Transverse colon (tissue), 4 donors: ENCODE measurements at regions not wholly inside any gene's neighbourhood (a gene's known extent, or its start where the extent isn't known, plus 50 kb on each side); places are given as distances from the start of the nearest gene placed in this dataset.

ENCODE experiments used
- DNase-seq: peaks from one replicate; pipeline ENCODE4 v3.0.0-alpha.2; 2019
- H3K27ac ChIP-seq, 4 donors: fragments of 200-600 bp; sonication (generic); 2 replicates each; pipeline ENCODE4 v1.5.1; 2016 to 2018; ENCODE audit warnings: inconsistent platforms in 4 of 4
- H3K27me3 ChIP-seq: fragments of 200-600 bp; sonication (generic); 2 replicates; pipeline ENCODE4 v1.5.1; 2017; ENCODE audit warnings: inconsistent platforms
- H3K36me3 ChIP-seq, 4 donors: fragments of 200-600 bp; sonication (generic); 2 replicates each; pipeline ENCODE4 v1.5.1; 2017 to 2019; ENCODE audit warnings: inconsistent platforms in 4 of 4
- H3K4me1 ChIP-seq, 4 donors: fragments of 200-600 bp; sonication (generic); 2 replicates each; pipeline ENCODE4 v1.5.1; 2017 to 2020; ENCODE audit warnings: inconsistent platforms in 4 of 4
- H3K4me3 ChIP-seq, 4 donors: fragments of 200-600 bp; sonication (generic); 1 replicate in 1 of 4; 2 replicates in 3 of 4; pipeline versions ENCODE4 v1.5.1 to v1.6.1; 2017 to 2019; ENCODE audit warnings: inconsistent platforms in 4 of 4
- H3K9me3 ChIP-seq, 2 donors: fragments of 200-600 bp; sonication (generic); 2 replicates each; pipeline ENCODE4 v1.5.1; 2017 to 2019; ENCODE audit warnings: inconsistent platforms in 2 of 2
- EP300 ChIP-seq: sonication (generic); formaldehyde crosslinking; IDR thresholded peaks from one replicate; pipeline ENCODE4 v1.6.1; 2017; ENCODE audit warnings: antibody characterized with exemption, low read depth
- POLR2A ChIP-seq: fragments of 450-650 bp; IDR thresholded peaks from one replicate; pipeline ENCODE4 v1.6.1; 2016; ENCODE audit warnings: antibody characterized with exemption, mild to moderate bottlenecking, moderate library complexity
- POLR2AphosphoS5 ChIP-seq, 3 donors: sonication (generic); formaldehyde crosslinking; IDR thresholded peaks; one replicate each; pipeline ENCODE4 v1.6.1; 2016; ENCODE audit warnings: antibody characterized with exemption in 3 of 3
- whole genome bisulfite sequencing, 2 donors: methylation state at CpG; one replicate each; pipeline ENCODE4 v1.1.5; 2018; ENCODE audit warnings: low coverage in 1 of 2; 5-methylcytosine and 5-hydroxymethylcytosine counted together
- in situ Hi-C, 4 donors: fragments of 200-750 bp; cut with MboI; loops; one replicate each; pipeline versions ENCODE4 v1.15.0 to v1.15.1; 2017; ENCODE audit warnings: low sequenced_read_pairs in 3 of 4, low pct_ligation_motif_present in 1 of 4, low pct_unique_long_range_greater_than_20kb in 1 of 4
- intact Hi-C: fragments of 100-400 bp; cut with DNase I; formaldehyde crosslinking; loops from one replicate; pipeline ENCODE4 v1.15.1; 2023; ENCODE audit warnings: low total_unique reads
- TF ChIP-seq, protein P1 (sequence below), 5 experiments: fragments of 200-600 bp in 3 of 5; fragments of 450-650 bp in 2 of 5; sonication (generic) in 3 of 5; IDR thresholded peaks; 1 replicate in 2 of 5; 2 replicates in 3 of 5; pipeline ENCODE4 v1.5.1; 2016 to 2017; ENCODE audit warnings: antibody characterized with exemption in 5 of 5, inconsistent platforms in 3 of 5, mild to moderate bottlenecking in 2 of 5, moderate library complexity in 1 of 5

DNA sequence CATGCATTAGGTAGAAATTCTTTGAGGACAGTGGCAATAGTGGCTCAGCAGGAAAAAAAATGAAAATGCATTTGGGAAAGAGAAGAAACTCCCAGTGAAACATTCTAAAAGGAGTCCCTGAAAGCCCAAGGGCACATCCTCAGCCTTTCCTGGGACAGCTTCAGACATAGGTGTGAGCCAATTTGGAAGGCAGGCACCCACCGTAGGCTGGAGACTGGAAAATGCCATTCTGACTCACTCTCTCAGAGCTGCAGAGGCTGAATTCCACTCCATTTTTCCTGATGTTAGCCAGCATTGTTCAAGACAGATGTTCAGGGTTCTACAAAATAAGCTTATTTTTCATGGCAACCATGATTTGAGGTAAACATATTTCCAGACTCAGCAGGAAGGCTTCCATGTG lies 379.0 kb upstream of the FZD8 start:
- no peak overlapping the region for H3K27ac ChIP-seq
- no peaks in the 10 kb centered on the region for H3K4me1 ChIP-seq
- H3K36me3 ChIP-seq: no peaks in the 10 kb centered on the region
- H3K4me3 ChIP-seq: no peak overlapping the region
- intact Hi-C loops (no loop called here), in situ Hi-C loops (no loop called here)
- 0% methylated on average over 1 of the region's 1 CpG; no CpG with 5 or more reads in 1 of the 2 donors for WGBS, 2 donors
- H3K27me3 ChIP-seq: no peaks in the 10 kb centered on the region
- no peaks in the 10 kb centered on the region for H3K9me3 ChIP-seq
- TF ChIP-seq, protein P1, sequence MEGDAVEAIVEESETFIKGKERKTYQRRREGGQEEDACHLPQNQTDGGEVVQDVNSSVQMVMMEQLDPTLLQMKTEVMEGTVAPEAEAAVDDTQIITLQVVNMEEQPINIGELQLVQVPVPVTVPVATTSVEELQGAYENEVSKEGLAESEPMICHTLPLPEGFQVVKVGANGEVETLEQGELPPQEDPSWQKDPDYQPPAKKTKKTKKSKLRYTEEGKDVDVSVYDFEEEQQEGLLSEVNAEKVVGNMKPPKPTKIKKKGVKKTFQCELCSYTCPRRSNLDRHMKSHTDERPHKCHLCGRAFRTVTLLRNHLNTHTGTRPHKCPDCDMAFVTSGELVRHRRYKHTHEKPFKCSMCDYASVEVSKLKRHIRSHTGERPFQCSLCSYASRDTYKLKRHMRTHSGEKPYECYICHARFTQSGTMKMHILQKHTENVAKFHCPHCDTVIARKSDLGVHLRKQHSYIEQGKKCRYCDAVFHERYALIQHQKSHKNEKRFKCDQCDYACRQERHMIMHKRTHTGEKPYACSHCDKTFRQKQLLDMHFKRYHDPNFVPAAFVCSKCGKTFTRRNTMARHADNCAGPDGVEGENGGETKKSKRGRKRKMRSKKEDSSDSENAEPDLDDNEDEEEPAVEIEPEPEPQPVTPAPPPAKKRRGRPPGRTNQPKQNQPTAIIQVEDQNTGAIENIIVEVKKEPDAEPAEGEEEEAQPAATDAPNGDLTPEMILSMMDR (IDR thresholded peaks at IDR 0.05): no peak
- no peak for TF ChIP-seq EP300
- no peak for TF ChIP-seq POLR2A
- no peak for TF ChIP-seq POLR2AphosphoS5 (IDR thresholded peaks at IDR 0.05)
- DNase-seq: no peak

DNA sequence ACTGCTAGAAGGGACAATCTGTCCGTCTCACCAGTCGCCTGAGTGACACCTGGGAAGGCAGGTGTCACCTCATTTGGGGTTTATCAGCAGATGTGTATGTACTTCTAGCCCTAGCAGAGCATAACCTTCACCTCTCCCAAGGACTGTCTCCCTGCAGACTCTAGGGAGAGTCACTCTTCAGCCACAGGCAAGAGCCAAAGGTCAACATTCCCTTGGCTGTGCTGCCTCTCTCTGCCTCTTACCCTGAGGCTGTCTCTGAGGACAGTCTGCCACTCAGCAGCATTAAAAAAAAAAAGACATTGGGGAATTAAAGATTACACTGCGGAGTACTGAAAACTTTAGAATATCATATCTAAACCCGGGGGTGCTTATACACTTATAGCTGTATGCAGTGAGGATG lies 377.7 kb upstream of the FZD8 start:
- Histone ChIP-seq H3K4me1 (no peaks in the 10 kb centered on the region), H3K27me3 (no peaks in the 10 kb centered on the region), H3K36me3 (no peaks in the 10 kb centered on the region), H3K4me3 (no peak overlapping the region), H3K9me3 (no peaks in the 10 kb centered on the region), H3K27ac (no peak overlapping the region)
- WGBS, 2 donors: 85 to 95% methylated on average over 2 to 4 of the region's 4 CpGs
- in situ Hi-C loops: no loop called here
- intact Hi-C loops: no loop called here
- TF ChIP-seq, protein P1 (IDR thresholded peaks at IDR 0.05): no peak
- TF ChIP-seq POLR2AphosphoS5 (IDR thresholded peaks at IDR 0.05): no peak
- no peak for TF ChIP-seq POLR2A
- TF ChIP-seq EP300: no peak
- DNase-seq: no peak

DNA sequence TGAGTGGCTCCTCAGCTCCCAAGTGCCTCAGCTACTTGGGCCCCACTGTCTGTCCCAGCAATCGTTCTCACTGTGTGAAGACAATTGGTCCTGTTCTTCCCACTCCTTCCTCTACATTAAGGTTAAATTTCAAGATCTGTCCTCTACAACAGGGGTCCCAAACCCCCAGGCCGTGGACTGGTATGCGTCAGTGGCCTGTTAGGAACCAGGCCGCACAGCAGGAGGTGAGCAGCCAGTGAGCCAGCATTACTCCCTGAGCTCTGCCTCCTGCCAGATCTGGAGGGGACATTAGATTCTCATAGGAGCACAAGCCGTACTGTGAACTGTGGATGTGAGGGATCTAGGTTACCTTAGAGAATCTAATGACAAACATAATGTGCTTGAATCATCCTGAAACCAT lies 376.9 kb upstream of the FZD8 start:
- in situ Hi-C loops (no loop called here), intact Hi-C loops (no loop called here)
- Histone ChIP-seq H3K27me3 (no peaks in the 10 kb centered on the region), H3K27ac (no peak overlapping the region), H3K4me3 (no peak overlapping the region), H3K4me1 (no peaks in the 10 kb centered on the region), H3K36me3 (no peaks in the 10 kb centered on the region), H3K9me3 (no peaks in the 10 kb centered on the region)
- WGBS, 2 donors: 80 to 83% methylated on average over 2 to 5 of the region's 5 CpGs
- DNase-seq: no peak
- TF ChIP-seq, protein P1 (IDR thresholded peaks at IDR 0.05): no peak
- TF ChIP-seq POLR2AphosphoS5 (IDR thresholded peaks at IDR 0.05) (no peak), POLR2A (no peak), EP300 (no peak)

DNA sequence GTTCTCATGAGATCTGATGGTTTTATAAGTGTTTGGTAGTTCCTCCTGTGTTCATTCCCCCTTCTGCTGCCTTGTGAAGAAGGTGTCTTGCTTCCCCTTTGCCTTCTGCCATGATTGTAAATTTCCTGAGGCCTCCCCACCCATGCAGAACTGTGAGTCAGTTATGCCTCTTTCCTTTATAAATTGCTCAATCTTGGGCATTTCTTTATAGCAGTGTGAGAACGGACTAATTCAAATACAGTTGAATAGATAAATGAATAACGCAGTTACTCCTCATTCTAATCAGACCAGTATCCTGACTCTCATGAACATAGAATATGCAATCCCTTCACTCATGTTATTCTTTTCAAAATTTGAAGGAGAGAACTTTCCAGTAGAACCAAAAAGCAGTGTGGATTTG lies 375.0 kb upstream of the FZD8 start:
- WGBS, 2 donors: 94 to 100% methylated on average over 1 to 2 of the region's 2 CpGs
- no peaks in the 10 kb centered on the region for H3K4me1 ChIP-seq
- in situ Hi-C loops (no loop called here), intact Hi-C loops (no loop called here)
- H3K27ac ChIP-seq: no peak overlapping the region
- no peak for DNase-seq
- no peak overlapping the region for H3K4me3 ChIP-seq
- TF ChIP-seq POLR2AphosphoS5 (IDR thresholded peaks at IDR 0.05) (no peak), EP300 (no peak), POLR2A (no peak)
- TF ChIP-seq, protein P1 (IDR thresholded peaks at IDR 0.05): no peak
- no peaks in the 10 kb centered on the region for H3K36me3 ChIP-seq
- H3K27me3 ChIP-seq: no peaks in the 10 kb centered on the region
- H3K9me3 ChIP-seq: no peaks in the 10 kb centered on the region
